ENCODE measurements at regions not wholly inside any gene's neighbourhood (a gene's known extent, or its start where the extent isn't known, plus 50 kb on each side); places are given as distances from the start of the nearest gene placed in this dataset.
A peak's percentile ranks its signal among the peaks of the same experiment; 100 is the strongest.

- no peak for DNase-seq
Measured at GRCh38 chr17:54009502-54009901, 186.8 kb downstream of the KIF2B start.

- DNase-seq: no peak
Measured at GRCh38 chr17:54013072-54013471, 190.3 kb downstream of the KIF2B start.

GRCh38 chr17:54015734-54016133 is 193.0 kb downstream of the KIF2B start:
- no peak for DNase-seq

- no peak for DNase-seq
Measured at GRCh38 chr17:54021418-54021817, 198.7 kb downstream of the KIF2B start.

GRCh38 chr17:54028986-54029580 is 206.4 kb downstream of the KIF2B start:
- no peak for DNase-seq

- no peak for DNase-seq
Measured at GRCh38 chr17:54029986-54030385, 207.3 kb downstream of the KIF2B start.

GRCh38 chr17:54046570-54046969 is 223.8 kb downstream of the KIF2B start:
- DNase-seq: no peak

- no peak for DNase-seq
Measured at GRCh38 chr17:54063639-54064038, 240.9 kb downstream of the KIF2B start.

- no peak for DNase-seq
Measured at GRCh38 chr17:54085020-54085419, 262.3 kb downstream of the KIF2B start.

- DNase-seq: peak; percentile 70
Measured at GRCh38 chr17:54085934-54086333, 263.2 kb downstream of the KIF2B start.

GRCh38 chr17:54096216-54096615 is 273.5 kb downstream of the KIF2B start:
- no peak for DNase-seq

GRCh38 chr17:54099221-54099620 is 276.5 kb downstream of the KIF2B start:
- DNase-seq: no peak

- no peak for DNase-seq
Measured at GRCh38 chr17:54102246-54102645, 279.5 kb downstream of the KIF2B start.

GRCh38 chr17:54111576-54111975 is 288.8 kb downstream of the KIF2B start:
- no peak for DNase-seq

- DNase-seq: no peak
Measured at GRCh38 chr17:54117452-54117851, 294.7 kb downstream of the KIF2B start.

GRCh38 chr17:54124456-54124855 is 301.7 kb downstream of the KIF2B start:
- DNase-seq: no peak

GRCh38 chr17:54153423-54153822 is 330.7 kb downstream of the KIF2B start:
- no peak for DNase-seq

- DNase-seq: no peak
Measured at GRCh38 chr17:54157542-54157941, 334.8 kb downstream of the KIF2B start.

- DNase-seq: peak; percentile 55
Measured at GRCh38 chr17:54172096-54172984, 349.6 kb downstream of the KIF2B start.

GRCh38 chr17:54172985-54173316 is 350.2 kb downstream of the KIF2B start:
- no peak for DNase-seq

- no peak for DNase-seq
Measured at GRCh38 chr17:54177606-54178308, 355.0 kb downstream of the KIF2B start.

GRCh38 chr17:54180950-54181349 is 358.2 kb downstream of the KIF2B start:
- no peak for DNase-seq

GRCh38 chr17:54191261-54191660 is 368.5 kb downstream of the KIF2B start:
- DNase-seq: no peak

GRCh38 chr17:54194268-54194667 is 371.5 kb downstream of the KIF2B start:
- no peak for DNase-seq
